HepG2 (cell line): ENCODE measurements at regions not wholly inside any gene's neighbourhood (a gene's known extent, or its start where the extent isn't known, plus 50 kb on each side); places are given as distances from the start of the nearest gene placed in this dataset.

Experiments used
- ATAC-seq: fragments of 200-7000 bp; cut with Tn5 transposase; 3 replicates; pipeline ENCODE4 v1.9.1; 2020; ENCODE audit warnings: mild to moderate bottlenecking, moderate library complexity
- BruUV-seq: library from RNA; stranded (reverse); fragments of 400-500 nt; replicated peaks from 2 replicates; lab custom pipeline; 2021; lab: Mats Ljungman, UMichigan
- CTCF ChIA-PET: fragments of 300-600 bp; formaldehyde crosslinking; extraction: SDS; loops from one replicate; lab custom pipeline; 2021; ENCODE audit warnings: low total read pairs, inconsistent platforms, low intra/inter-chr PET ratio; lab: Yijun Ruan, JAX
- POLR2A ChIA-PET: fragments of 350-600 bp; sonication (Branson Sonifier 250); formaldehyde crosslinking; loops from one replicate; lab custom pipeline; 2020; ENCODE audit warnings: antibody characterized with exemption, inconsistent platforms; lab: Yijun Ruan, JAX
- DNase-seq: peaks from one replicate; pipeline ENCODE4 v3.0.0-alpha.2; 2015; ENCODE audit warnings: low spot score
- FAIRE-seq: peaks from 3 replicates; lab custom pipeline; 2011; peaks lifted over from hg19 to GRCh38; lab: Jason Lieb, UNC
- H2AFZ ChIP-seq: one replicate; pipeline ENCODE4 v1.6.1; 2011; ENCODE audit warnings: low read length, inconsistent platforms
- H3K27ac ChIP-seq: fragments of 300-600 bp; 3 replicates; pipeline ENCODE4 v1.8.0; 2011; ENCODE audit warnings: mixed run types, mild to moderate bottlenecking, mixed read lengths, low read length, inconsistent platforms; ENCODE audit not compliant: insufficient read depth; ENCODE audit errors: extremely low read length
- H3K27me3 ChIP-seq, 2 experiments: fragments of 200-600 bp in 1 of 2; 2 replicates in 1 of 2; 3 replicates in 1 of 2; pipeline versions ENCODE4 v1.6.0 to v1.8.0; 2011; ENCODE audit warnings: low read length in 2 of 2, mild to moderate bottlenecking in 2 of 2, moderate library complexity in 2 of 2, inconsistent platforms in 1 of 2; ENCODE audit not compliant: insufficient read depth in 2 of 2, control insufficient read depth in 1 of 2
- H3K36me3 ChIP-seq, 2 experiments: fragments of 200-600 bp in 1 of 2; replicated peaks in 1 of 2; 2 replicates in 1 of 2; 3 replicates in 1 of 2; pipeline versions ENCODE4 v1.5.1 to v1.8.0; 2011; ENCODE audit warnings: low read length in 2 of 2, inconsistent platforms in 1 of 2; ENCODE audit not compliant: insufficient read depth in 2 of 2, control insufficient read depth in 1 of 2
- H3K4me1 ChIP-seq: 2 replicates; pipeline ENCODE4 v1.5.1; 2012; ENCODE audit warnings: low read length, inconsistent platforms; ENCODE audit not compliant: insufficient read depth
- H3K4me2 ChIP-seq: 2 replicates; pipeline ENCODE4 v1.6.0; 2011; ENCODE audit warnings: low read depth, low read length, inconsistent platforms
- H3K4me3 ChIP-seq, 3 experiments: fragments of 200-600 bp in 1 of 3; sonication (generic), shearing (Covaris generic) in 1 of 3; replicated peaks in 1 of 3; 2 replicates each; pipeline ENCODE4 v1.5.1; 2011 to 2016; ENCODE audit warnings: low read length in 3 of 3, inconsistent platforms in 2 of 3, low read depth in 2 of 3, mild to moderate bottlenecking in 2 of 3, control low read depth in 1 of 3, mixed read lengths in 1 of 3; ENCODE audit not compliant: insufficient read depth in 1 of 3
- H3K79me2 ChIP-seq: one replicate; pipeline ENCODE4 v1.6.1; 2011; ENCODE audit warnings: low read length, inconsistent platforms; ENCODE audit not compliant: insufficient read depth
- H3K9ac ChIP-seq: 2 replicates; pipeline ENCODE4 v1.6.0; 2011; ENCODE audit warnings: mild to moderate bottlenecking, low read depth, low read length, inconsistent platforms; ENCODE audit not compliant: insufficient read depth
- H3K9me3 ChIP-seq: 2 replicates; pipeline ENCODE4 v1.5.1; 2012; ENCODE audit warnings: mild to moderate bottlenecking, low read length
- H4K20me1 ChIP-seq: 2 replicates; pipeline ENCODE4 v1.6.0; 2011; ENCODE audit warnings: inconsistent platforms, mild to moderate bottlenecking, low read length, moderate library complexity; ENCODE audit not compliant: insufficient read depth
- ELK4 ChIP-seq: sonication (generic); formaldehyde crosslinking; IDR thresholded peaks from 2 replicates; pipeline ENCODE4 v1.9.0; 2021; ENCODE audit warnings: missing genetic modification reagents, borderline replicate concordance
- MXD4 ChIP-seq: IDR thresholded peaks from 2 replicates; pipeline ENCODE4 v1.6.1; 2016; ENCODE audit warnings: mild to moderate bottlenecking, missing biosample characterization, missing genetic modification reagents
- PRDM15 ChIP-seq: sonication (generic); formaldehyde crosslinking; IDR thresholded peaks from 2 replicates; pipeline ENCODE4 v1.4.0; 2020; ENCODE audit warnings: missing genetic modification reagents
- SMAD3 ChIP-seq: sonication (generic); formaldehyde crosslinking; IDR thresholded peaks from 2 replicates; pipeline ENCODE4 v1.4.0; 2020; ENCODE audit warnings: missing genetic modification reagents
- SMARCC2 ChIP-seq: fragments of 450-650 bp; IDR thresholded peaks from 2 replicates; pipeline ENCODE4 v1.6.1; 2017; ENCODE audit warnings: antibody characterized with exemption, mild to moderate bottlenecking
- ZBTB33 ChIP-seq: sonication (generic); formaldehyde crosslinking; IDR thresholded peaks from 2 replicates; pipeline ENCODE4 v1.4.0; 2020; ENCODE audit warnings: missing genetic modification reagents
- ZNF549 ChIP-seq: sonication (generic); formaldehyde crosslinking; IDR thresholded peaks from 2 replicates; pipeline ENCODE4 v1.5.0; 2020; ENCODE audit warnings: missing genetic modification reagents
- in situ Hi-C: cut with HindIII; loops from 2 replicates; pipeline ENCODE4 v1.10.0; 2017; ENCODE audit warnings: low pct_unique_long_range_greater_than_20kb; ENCODE audit not compliant: extremely low pct_ligation_motif_present
- intact Hi-C: fragments of 100-400 bp; cut with micrococcal nuclease; formaldehyde crosslinking; loops from one replicate; pipeline ENCODE4 v1.10.0; 2022; ENCODE audit not compliant: unreplicated experiment

- TF ChIP-seq ZBTB33 (CRISPR knock-in tag): no peak
These were observed 1778.7 kb upstream of the MIR17HG start (continued) for GRCh38 chr13:89568746-89569145.

GRCh38 chr13:89571676-89572075 lies 1775.8 kb upstream of the MIR17HG start:
- no peak for FAIRE-seq
- H2AFZ ChIP-seq: no peak overlapping the region
- no TSS peak for BruUV-seq

GRCh38 chr13:89574077-89574476 lies 1773.4 kb upstream of the MIR17HG start:
- Histone ChIP-seq H3K9ac (no peak overlapping the region), H3K27ac (no peak overlapping the region), H3K4me2 (no peak overlapping the region), H3K4me3 (no peak overlapping the region), H3K9me3 (peaks cover 25% of the 10 kb centered on the region), H3K4me1 (no peaks in the 10 kb centered on the region), H2AFZ (no peak overlapping the region), H3K79me2 (no peaks in the 10 kb centered on the region), H3K27me3 (no peaks in the 10 kb centered on the region), H4K20me1 (no peaks in the 10 kb centered on the region), H3K36me3 (no peaks in the 10 kb centered on the region)
- ATAC-seq (no peak), DNase-seq (no peak), FAIRE-seq (no peak)
- POLR2A ChIA-PET: no interaction called here
- intact Hi-C loops: no loop called here
- CTCF ChIA-PET: no interaction called here
- BruUV-seq: no TSS peak
- no peak for TF ChIP-seq PRDM15 (CRISPR knock-in tag)
- TF ChIP-seq ZNF549: no peak
- TF ChIP-seq ELK4 (CRISPR knock-in tag): no peak
- in situ Hi-C loops: no loop called here

More at GRCh38 chr13:89571676-89572075, 1775.8 kb upstream of the MIR17HG start:
- no peak overlapping the region for H3K9ac ChIP-seq
- no peak overlapping the region for H3K27ac ChIP-seq
- ChIA-PET POLR2A (no interaction called here), CTCF (no interaction called here)
- in situ Hi-C loops: no loop called here
- DNase-seq (no peak), ATAC-seq (no peak)
- no peaks in the 10 kb centered on the region for H3K36me3 ChIP-seq
- no peaks in the 10 kb centered on the region for H3K27me3 ChIP-seq
- H3K4me1 ChIP-seq: no peaks in the 10 kb centered on the region
- no peak overlapping the region for H3K4me2 ChIP-seq
- no peak overlapping the region for H3K4me3 ChIP-seq
- H4K20me1 ChIP-seq: no peaks in the 10 kb centered on the region
- H3K9me3 ChIP-seq: peaks cover 25% of the 10 kb centered on the region
- TF ChIP-seq SMARCC2 (no peak), SMAD3 (no peak), MXD4 (CRISPR knock-in tag) (no peak)
- no peaks in the 10 kb centered on the region for H3K79me2 ChIP-seq
- intact Hi-C loops: no loop called here
